Gastrocnemius medialis (tissue), 4 donors: ENCODE measurements at regions not wholly inside any gene's neighbourhood (a gene's known extent, or its start where the extent isn't known, plus 50 kb on each side); places are given as distances from the start of the nearest gene placed in this dataset.

Source experiments
- ATAC-seq, 2 donors: fragments of 150-250 bp; one replicate each; pipeline ENCODE4 v1.9.1; 2016
- DNase-seq, 2 donors: peaks; one replicate each; pipeline ENCODE4 v3.0.0-alpha.2; 2019
- H3K27ac ChIP-seq, 4 donors: fragments of 200-600 bp; sonication (generic); 1 replicate in 1 of 4; 2 replicates in 3 of 4; pipeline ENCODE4 v1.5.1; 2016 to 2018; ENCODE audit warnings: mild to moderate bottlenecking in 2 of 4, moderate library complexity in 1 of 4
- H3K27me3 ChIP-seq, 3 donors: fragments of 200-600 bp; sonication (generic) in 2 of 3; 1 replicate in 1 of 3; 2 replicates in 2 of 3; pipeline versions ENCODE4 v1.5.1 to v1.6.0; 2016 to 2019; ENCODE audit warnings: mild to moderate bottlenecking in 1 of 3, moderate library complexity in 1 of 3
- H3K36me3 ChIP-seq, 2 donors: fragments of 200-600 bp; sonication (generic) in 1 of 2; one replicate each; pipeline ENCODE4 v1.5.1; 2017 to 2018
- H3K4me1 ChIP-seq, 2 donors: fragments of 200-600 bp; sonication (generic) in 1 of 2; one replicate each; pipeline ENCODE4 v1.5.1; 2016 to 2017; ENCODE audit warnings: mild to moderate bottlenecking in 2 of 2
- H3K4me3 ChIP-seq, 4 donors: fragments of 200-600 bp; sonication (generic) in 3 of 4; 1 replicate in 1 of 4; 2 replicates in 3 of 4; pipeline ENCODE4 v1.5.1; 2016 to 2019; ENCODE audit warnings: mild to moderate bottlenecking in 2 of 4
- H3K9me3 ChIP-seq, 3 donors: fragments of 200-600 bp; sonication (generic) in 2 of 3; 1 replicate in 1 of 3; 2 replicates in 2 of 3; pipeline ENCODE4 v1.5.1; 2016 to 2019
- CTCF ChIP-seq, 5 experiments: fragments of 450-650 bp in 3 of 5; fragments of 200-600 bp in 2 of 5; sonication (generic) in 2 of 5; IDR thresholded peaks in 4 of 5; conservative IDR thresholded peaks in 1 of 5; 1 replicate in 4 of 5; 2 replicates in 1 of 5; pipeline ENCODE4 v1.5.1; 2016 to 2019; ENCODE audit warnings: antibody characterized with exemption in 5 of 5, mild to moderate bottlenecking in 3 of 5, moderate library complexity in 3 of 5
- POLR2A ChIP-seq, 2 donors: fragments of 450-650 bp; IDR thresholded peaks; one replicate each; pipeline ENCODE4 v1.6.1; 2017; ENCODE audit warnings: antibody characterized with exemption in 2 of 2, mild to moderate bottlenecking in 2 of 2, moderate library complexity in 2 of 2
- in situ Hi-C, 4 donors: fragments of 200-750 bp; cut with MboI; loops; one replicate each; pipeline versions ENCODE4 v1.15.0 to v1.8.0; 2017; ENCODE audit warnings: low sequenced_read_pairs in 4 of 4
- intact Hi-C: fragments of 100-400 bp; cut with DNase I; formaldehyde crosslinking; loops from one replicate; pipeline ENCODE4 v1.15.1; 2023; ENCODE audit warnings: low total_unique reads

- no peaks in the 10 kb centered on the region for H3K27me3 ChIP-seq
- intact Hi-C loops = no loop called here
- in situ Hi-C loops = no loop called here
Observed at GRCh38 chr12:118467641-118468305, 91.4 kb downstream of the SUDS3 start.

GRCh38 chr12:118472940-118473339, 96.6 kb downstream of the SUDS3 start:
- TF ChIP-seq POLR2A (IDR thresholded peaks at IDR 0.05) (no peak), CTCF (IDR thresholded peaks at IDR 0.05 in 4 of 5, conservative IDR thresholded peaks at IDR 0.05 in 1 of 5) (no peak)
- in situ Hi-C loops (no loop called here), intact Hi-C loops (no loop called here)
- Histone ChIP-seq H3K36me3 (no peaks in the 10 kb centered on the region), H3K4me1 (no peaks in the 10 kb centered on the region), H3K9me3 (no peaks in the 10 kb centered on the region), H3K27me3 (no peaks in the 10 kb centered on the region), H3K27ac (no peak overlapping the region), H3K4me3 (no peak overlapping the region)
- ATAC-seq (no peak), DNase-seq (no peak)

More at GRCh38 chr12:118467641-118468305, 91.4 kb downstream of the SUDS3 start:
- no peak overlapping the region for H3K4me3 ChIP-seq
- DNase-seq (no peak), ATAC-seq (no peak)
- H3K36me3 ChIP-seq = no peaks in the 10 kb centered on the region
- TF ChIP-seq CTCF (IDR thresholded peaks at IDR 0.05 in 4 of 5, conservative IDR thresholded peaks at IDR 0.05 in 1 of 5) (no peak), POLR2A (IDR thresholded peaks at IDR 0.05) (no peak)
- H3K9me3 ChIP-seq = no peaks in the 10 kb centered on the region
- H3K4me1 ChIP-seq = no peaks in the 10 kb centered on the region
- H3K27ac ChIP-seq = no peak overlapping the region

- H3K4me3 ChIP-seq = no peak overlapping the region
- H3K4me1 ChIP-seq = no peaks in the 10 kb centered on the region
- H3K36me3 ChIP-seq = no peaks in the 10 kb centered on the region
- in situ Hi-C loops (no loop called here), intact Hi-C loops (no loop called here)
- no peaks in the 10 kb centered on the region for H3K9me3 ChIP-seq
- no peak overlapping the region for H3K27ac ChIP-seq
- TF ChIP-seq CTCF (IDR thresholded peaks at IDR 0.05 in 4 of 5, conservative IDR thresholded peaks at IDR 0.05 in 1 of 5) (no peak), POLR2A (IDR thresholded peaks at IDR 0.05) (no peak)
- H3K27me3 ChIP-seq = no peaks in the 10 kb centered on the region
- DNase-seq (no peak), ATAC-seq (no peak)
Observed at GRCh38 chr12:118480235-118480634, 103.9 kb downstream of the SUDS3 start.

DNA sequence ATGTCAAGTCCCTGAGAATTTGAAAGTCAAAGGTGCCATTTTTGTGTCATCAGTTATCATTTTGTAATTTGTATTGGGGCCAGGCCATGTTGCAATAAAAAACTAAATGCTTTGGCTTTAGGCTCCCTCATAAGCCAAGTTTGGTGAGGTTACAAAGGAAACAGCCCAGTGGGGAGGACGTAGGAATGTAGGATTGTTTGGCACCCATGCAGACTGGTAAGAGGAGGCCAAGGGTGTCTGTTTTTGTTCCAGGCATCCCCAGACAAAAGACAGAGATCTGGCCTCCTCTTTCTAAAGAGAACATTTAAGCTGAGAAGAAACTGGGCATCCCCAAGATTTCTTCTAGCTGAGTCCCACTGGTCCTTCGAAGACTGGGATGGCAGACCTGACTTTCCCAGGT, 111.7 kb downstream of the SUDS3 start:
- DNase-seq (no peak), ATAC-seq (no peak)
- TF ChIP-seq CTCF (IDR thresholded peaks at IDR 0.05 in 4 of 5, conservative IDR thresholded peaks at IDR 0.05 in 1 of 5) (no peak), POLR2A (IDR thresholded peaks at IDR 0.05) (no peak)
- H3K4me1 ChIP-seq = peaks cover 0 to 2% of the 10 kb centered on the region in 2 donors
- no peaks in the 10 kb centered on the region for H3K9me3 ChIP-seq
- H3K36me3 ChIP-seq = no peaks in the 10 kb centered on the region
- no peaks in the 10 kb centered on the region for H3K27me3 ChIP-seq
- no peak overlapping the region for H3K27ac ChIP-seq
- in situ Hi-C loops = no loop called here
- intact Hi-C loops = no loop called here
- H3K4me3 ChIP-seq = no peak overlapping the region

DNA sequence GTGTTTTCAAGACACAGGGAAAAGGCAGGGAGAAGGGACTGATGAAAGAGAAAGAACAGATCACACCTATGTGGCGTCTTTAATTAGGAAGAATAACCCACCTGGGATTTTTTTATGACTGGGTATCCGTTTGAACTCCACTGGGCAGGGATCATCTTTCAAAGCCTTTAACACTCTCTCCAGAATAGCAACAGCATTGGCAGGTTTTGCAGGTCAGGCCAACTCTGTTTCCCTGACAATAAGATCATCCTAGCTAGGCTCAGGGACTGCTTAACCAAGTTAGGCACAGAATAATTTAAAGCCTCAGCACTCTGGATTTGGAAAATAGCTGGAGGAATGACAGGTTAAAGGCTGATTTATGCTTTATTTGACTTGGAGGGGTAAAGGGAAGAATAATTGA, 117.6 kb downstream of the SUDS3 start:
- Histone ChIP-seq H3K4me3 (no peak overlapping the region), H3K27ac (no peak overlapping the region), H3K4me1 (peaks cover 6 to 9% of the 10 kb centered on the region in 2 donors), H3K27me3 (no peaks in the 10 kb centered on the region), H3K9me3 (no peaks in the 10 kb centered on the region), H3K36me3 (no peaks in the 10 kb centered on the region)
- in situ Hi-C loops = no loop called here
- peak in 1 of 2 donors; percentile 54 for ATAC-seq
- intact Hi-C loops = loop anchor here (5.0 kb wide), 1 partner anchor 128 kb away; no protein-coding TSS in a partner anchor
- TF ChIP-seq CTCF (IDR thresholded peaks at IDR 0.05 in 4 of 5, conservative IDR thresholded peaks at IDR 0.05 in 1 of 5) = no peak
- no peak for TF ChIP-seq POLR2A (IDR thresholded peaks at IDR 0.05)
- DNase-seq = no peak
